ENCODE measurements at regions not wholly inside any gene's neighbourhood (a gene's known extent, or its start where the extent isn't known, plus 50 kb on each side); places are given as distances from the start of the nearest gene placed in this dataset.

- no peak for TF ChIP-seq ZNF645 (tag by site-specific recombination; IDR thresholded peaks at IDR 0.05)
- no peak for TF ChIP-seq ZNF274 (IDR thresholded peaks at IDR 0.05; ENCODE audit: low read length)
- no peak for TF ChIP-seq ZNF274 (tag by site-specific recombination; IDR thresholded peaks at IDR 0.05; ENCODE audit: borderline replicate concordance)
- no peak for TF ChIP-seq ZNF280C (tag by site-specific recombination; IDR thresholded peaks at IDR 0.05)
- no peak for TF ChIP-seq SETDB1 (IDR thresholded peaks at IDR 0.05; ENCODE audit: insufficient read length, low read length)
- TF ChIP-seq MYNN (tag by site-specific recombination; IDR thresholded peaks at IDR 0.05; ENCODE audit: borderline replicate concordance): no peak
- no peak for TF ChIP-seq ZNF2 (tag by site-specific recombination; IDR thresholded peaks at IDR 0.05)
- TF ChIP-seq GLIS2 (tag by site-specific recombination; IDR thresholded peaks at IDR 0.05): peak; percentile 35
- TF ChIP-seq ZNF596 (tag by site-specific recombination; IDR thresholded peaks at IDR 0.05): no peak
- no peak for TF ChIP-seq SCRT1 (tag by site-specific recombination; IDR thresholded peaks at IDR 0.05; ENCODE audit: borderline replicate concordance)
- TF ChIP-seq ZNF114 (tag by site-specific recombination; IDR thresholded peaks at IDR 0.05): no peak
- TF ChIP-seq ZNF112 (tag by site-specific recombination; IDR thresholded peaks at IDR 0.05): no peak
- no peak for TF ChIP-seq ZNF280D (tag by site-specific recombination; IDR thresholded peaks at IDR 0.05)
- no peak for TF ChIP-seq HOXA7 (CRISPR knock-in tag; IDR thresholded peaks at IDR 0.05; ENCODE audit: borderline replicate concordance)
- TF ChIP-seq ZSCAN30 (tag by site-specific recombination; IDR thresholded peaks at IDR 0.05): no peak
- no peak for TF ChIP-seq ZNF324 (tag by site-specific recombination; IDR thresholded peaks at IDR 0.05)
- TF ChIP-seq ZSCAN23 (tag by site-specific recombination; IDR thresholded peaks at IDR 0.05): no peak
- TF ChIP-seq YY1 (tag by site-specific recombination; IDR thresholded peaks at IDR 0.05): no peak
- TF ChIP-seq OSR2 (tag by site-specific recombination; IDR thresholded peaks at IDR 0.05): no peak
- TF ChIP-seq PRDM1 (tag by site-specific recombination; IDR thresholded peaks at IDR 0.05): no peak
- peak; percentile 17 for TF ChIP-seq ZBTB26 (tag by site-specific recombination; optimal IDR thresholded peaks at IDR 0.05)
- TF ChIP-seq ZNF132 (tag by site-specific recombination; IDR thresholded peaks at IDR 0.05; ENCODE audit: borderline replicate concordance): no peak
- TF ChIP-seq BCL11B (tag by site-specific recombination; IDR thresholded peaks at IDR 0.05; ENCODE audit: low read depth): peak; percentile 54
- no peak for TF ChIP-seq ZNF660 (tag by site-specific recombination; IDR thresholded peaks at IDR 0.05)
- no peak for TF ChIP-seq WT1 (tag by site-specific recombination; IDR thresholded peaks at IDR 0.05)
- no peak for TF ChIP-seq GLI4 (tag by site-specific recombination; IDR thresholded peaks at IDR 0.05)
- no peak for TF ChIP-seq ZNF416 (tag by site-specific recombination; IDR thresholded peaks at IDR 0.05)
- TF ChIP-seq MZF1 (tag by site-specific recombination; IDR thresholded peaks at IDR 0.05; ENCODE audit: borderline replicate concordance): no peak
- TF ChIP-seq ZNF398 (tag by site-specific recombination; IDR thresholded peaks at IDR 0.05): no peak
- no peak; the same call in 1 of the 2 replicates for TF ChIP-seq GLIS1 (tag by site-specific recombination; IDR thresholded peaks at IDR 0.05)
- no peak for TF ChIP-seq ZNF433 (tag by site-specific recombination; IDR thresholded peaks at IDR 0.05; ENCODE audit: low read depth)
- 0 out of 2 replicates have a peak, but pooled peaks have one; percentile 15 for TF ChIP-seq ZNF121 (tag by site-specific recombination; IDR thresholded peaks at IDR 0.05)
Observed at GRCh38 chr12:34341362-34341733, 319.1 kb downstream of the ALG10 start (continued).
